ENCODE measurements at regions not wholly inside any gene's neighbourhood (a gene's known extent, or its start where the extent isn't known, plus 50 kb on each side); places are given as distances from the start of the nearest gene placed in this dataset.

DNA sequence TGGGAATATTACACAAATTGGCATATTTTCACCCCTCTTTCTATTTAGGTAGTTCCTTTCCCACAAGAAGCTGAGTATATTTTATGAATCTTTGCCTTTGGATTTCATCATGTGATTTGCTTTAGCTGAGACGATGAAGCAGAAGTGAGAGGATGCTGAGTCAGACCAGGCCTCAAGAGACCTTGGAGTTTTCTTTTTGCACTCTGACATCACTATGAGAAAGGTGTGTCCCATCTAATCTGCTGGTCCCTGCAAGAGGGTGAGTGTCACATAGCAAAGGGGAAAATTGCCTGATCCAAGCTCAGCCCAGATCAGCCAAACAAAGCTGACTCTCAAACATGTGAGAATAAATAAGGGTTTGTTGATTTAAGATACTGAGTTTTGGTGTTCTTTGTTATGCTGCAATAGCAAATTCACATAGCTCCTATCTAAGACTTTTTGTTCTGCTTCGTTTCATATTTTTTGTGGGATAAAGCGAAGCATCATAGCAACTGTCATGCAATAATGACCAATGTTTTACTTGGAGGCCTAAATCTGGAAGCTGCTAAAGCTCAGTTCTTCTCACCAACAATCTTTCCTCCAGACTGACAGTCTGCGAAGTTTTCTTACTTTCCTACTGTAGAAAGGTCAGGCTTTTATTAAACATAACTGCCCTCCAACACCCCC lies 176.9 kb downstream of the PDHA2 start:
- no peak for DNase-seq (ENCODE audit: low read depth)
- no peak overlapping the region for H3K4me3 ChIP-seq (ENCODE audit: low read length)
- TF ChIP-seq, protein P1, sequence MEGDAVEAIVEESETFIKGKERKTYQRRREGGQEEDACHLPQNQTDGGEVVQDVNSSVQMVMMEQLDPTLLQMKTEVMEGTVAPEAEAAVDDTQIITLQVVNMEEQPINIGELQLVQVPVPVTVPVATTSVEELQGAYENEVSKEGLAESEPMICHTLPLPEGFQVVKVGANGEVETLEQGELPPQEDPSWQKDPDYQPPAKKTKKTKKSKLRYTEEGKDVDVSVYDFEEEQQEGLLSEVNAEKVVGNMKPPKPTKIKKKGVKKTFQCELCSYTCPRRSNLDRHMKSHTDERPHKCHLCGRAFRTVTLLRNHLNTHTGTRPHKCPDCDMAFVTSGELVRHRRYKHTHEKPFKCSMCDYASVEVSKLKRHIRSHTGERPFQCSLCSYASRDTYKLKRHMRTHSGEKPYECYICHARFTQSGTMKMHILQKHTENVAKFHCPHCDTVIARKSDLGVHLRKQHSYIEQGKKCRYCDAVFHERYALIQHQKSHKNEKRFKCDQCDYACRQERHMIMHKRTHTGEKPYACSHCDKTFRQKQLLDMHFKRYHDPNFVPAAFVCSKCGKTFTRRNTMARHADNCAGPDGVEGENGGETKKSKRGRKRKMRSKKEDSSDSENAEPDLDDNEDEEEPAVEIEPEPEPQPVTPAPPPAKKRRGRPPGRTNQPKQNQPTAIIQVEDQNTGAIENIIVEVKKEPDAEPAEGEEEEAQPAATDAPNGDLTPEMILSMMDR (conservative IDR thresholded peaks at IDR 0.05; ENCODE audit: low read length): no peak

DNA sequence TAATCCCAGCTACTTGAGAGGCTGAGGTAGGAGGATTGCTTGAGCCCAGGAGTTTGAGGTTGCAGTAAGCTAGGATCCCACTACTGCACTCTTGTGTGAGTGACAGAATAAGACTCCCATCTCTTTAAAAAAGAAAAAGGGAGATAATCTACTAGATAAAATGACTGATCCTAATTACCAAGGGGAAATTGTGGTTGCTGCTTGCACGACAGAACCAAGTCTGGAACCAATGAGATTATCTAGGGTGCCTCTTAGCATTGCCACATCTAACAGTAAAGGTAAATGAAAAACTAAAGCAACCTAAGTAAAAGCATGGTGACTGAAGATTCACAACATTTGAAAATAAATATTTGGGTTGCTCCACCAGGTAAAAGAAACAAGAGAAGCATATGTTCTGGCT lies 185.1 kb downstream of the PDHA2 start:
- DNase-seq (ENCODE audit: low read depth): no peak
- H3K4me3 ChIP-seq (ENCODE audit: low read length): no peak overlapping the region

DNA sequence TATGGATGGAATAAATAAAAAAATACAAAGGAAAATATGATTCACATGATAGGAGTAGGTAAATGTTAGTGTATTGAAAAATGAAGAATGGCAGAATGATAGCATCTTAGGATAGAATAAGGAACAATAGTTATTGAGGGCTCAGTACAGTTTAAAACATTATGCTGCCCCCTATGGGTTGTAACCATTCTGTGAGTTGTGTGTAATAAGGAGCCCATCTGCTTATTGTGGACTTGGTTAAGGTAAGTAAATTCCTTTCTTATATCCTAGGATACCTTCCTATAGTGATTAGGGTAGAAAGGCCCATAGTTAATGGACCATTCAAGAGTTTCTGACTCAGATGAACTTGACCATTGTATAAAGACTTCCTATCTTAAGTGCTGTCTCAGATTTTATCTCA lies 195.8 kb downstream of the PDHA2 start:
- H3K4me3 ChIP-seq (ENCODE audit: low read length): no peak overlapping the region
- TF ChIP-seq, protein P1 (conservative IDR thresholded peaks at IDR 0.05; ENCODE audit: low read length): no peak
- no peak for DNase-seq (ENCODE audit: low read depth)

More for the DNA sequence above, 185.1 kb downstream of the PDHA2 start:
- TF ChIP-seq, protein P1 (conservative IDR thresholded peaks at IDR 0.05; ENCODE audit: low read length): no peak

DNA sequence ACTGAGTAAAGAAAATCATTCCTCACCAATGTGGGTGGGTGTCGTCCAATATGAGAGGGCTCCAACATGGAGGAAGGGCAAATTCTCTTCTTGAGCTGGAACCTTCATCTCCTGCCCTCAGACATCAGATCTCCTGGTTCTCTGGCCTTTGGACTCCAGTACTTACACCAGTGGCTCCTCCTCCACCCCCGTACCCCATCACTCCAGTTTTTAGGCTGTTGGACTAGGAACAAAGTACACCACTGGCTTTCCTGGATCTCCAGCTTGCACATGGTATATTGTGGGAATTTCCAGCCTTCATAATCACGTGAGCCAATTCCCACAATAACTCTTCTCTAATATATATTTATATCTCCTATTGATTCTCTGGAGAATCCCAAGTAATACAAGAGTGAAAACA lies 196.9 kb downstream of the PDHA2 start:
- TF ChIP-seq, protein P1 (conservative IDR thresholded peaks at IDR 0.05; ENCODE audit: low read length): no peak
- DNase-seq (ENCODE audit: low read depth): no peak
- no peak overlapping the region for H3K4me3 ChIP-seq (ENCODE audit: low read length)

DNA sequence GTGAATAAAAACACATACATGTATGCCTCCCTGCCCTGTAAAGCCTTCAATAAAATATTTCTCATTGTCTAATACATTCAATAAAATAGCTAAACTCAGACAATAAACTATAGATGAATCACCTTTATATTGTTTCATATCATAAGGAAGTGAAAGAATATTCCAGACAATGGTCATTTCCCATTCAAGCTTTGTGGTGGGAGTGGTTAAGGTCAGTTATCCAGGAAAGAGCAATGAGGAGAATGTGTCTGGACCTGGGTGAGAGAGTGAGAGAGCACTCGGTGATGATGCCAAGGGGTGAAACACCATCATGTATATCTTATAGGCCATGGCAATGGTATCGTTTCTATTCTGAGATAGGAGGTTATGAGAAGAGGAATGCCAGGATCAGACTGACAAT lies 197.8 kb downstream of the PDHA2 start:
- DNase-seq (ENCODE audit: low read depth): no peak
- TF ChIP-seq, protein P1 (conservative IDR thresholded peaks at IDR 0.05; ENCODE audit: low read length): no peak
- H3K4me3 ChIP-seq (ENCODE audit: low read length): no peak overlapping the region

DNA sequence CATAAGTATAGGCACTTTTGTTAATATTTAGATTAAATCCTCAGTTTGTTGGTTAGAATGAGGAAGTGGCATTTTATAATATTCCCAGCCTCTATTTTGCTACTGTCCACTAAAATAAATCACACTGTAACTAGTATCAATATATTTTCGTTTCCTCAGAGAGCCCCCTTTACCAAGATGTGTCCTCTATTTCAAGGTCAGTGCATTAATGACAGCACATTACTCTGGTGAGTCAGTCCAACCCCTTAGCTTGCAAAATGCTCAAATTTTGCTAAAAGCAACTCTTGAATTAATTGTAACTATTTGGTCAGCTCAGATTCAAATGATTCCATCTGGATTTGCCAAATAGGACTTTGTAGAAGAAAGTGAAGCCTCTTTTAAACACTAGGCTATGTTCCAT lies 199.3 kb downstream of the PDHA2 start:
- TF ChIP-seq, protein P1 (conservative IDR thresholded peaks at IDR 0.05; ENCODE audit: low read length): no peak

DNA sequence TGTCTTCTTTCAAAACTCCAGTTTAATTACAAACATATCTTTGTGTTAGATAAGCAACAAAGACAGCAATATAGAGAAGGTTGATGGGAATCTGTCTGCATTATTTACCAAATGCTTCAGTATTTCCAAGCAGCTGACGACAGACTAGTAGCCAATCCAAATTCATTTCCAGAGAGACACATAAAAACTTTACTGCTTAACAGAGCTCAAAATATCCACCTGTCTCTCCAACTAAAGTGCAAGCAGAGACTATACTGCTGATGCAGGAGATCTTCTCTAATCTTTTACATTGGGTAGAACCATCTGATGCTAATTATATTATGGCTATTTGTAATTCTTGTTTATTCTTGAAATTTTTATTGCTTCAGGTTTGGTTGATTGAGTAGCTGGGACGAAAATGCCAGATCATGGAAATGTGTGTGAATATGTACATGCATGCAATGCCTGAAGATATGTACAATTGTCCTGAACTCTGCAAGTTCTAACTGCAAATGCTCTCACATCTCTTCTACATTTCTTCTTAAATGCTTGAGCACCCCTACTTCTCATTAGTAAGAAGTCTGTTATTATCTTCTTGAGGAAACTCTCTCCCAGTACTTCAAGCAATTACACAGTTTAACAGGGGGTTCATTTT lies 200.0 kb downstream of the PDHA2 start:
- DNase-seq (ENCODE audit: low read depth): no peak
- TF ChIP-seq, protein P1 (conservative IDR thresholded peaks at IDR 0.05; ENCODE audit: low read length): no peak
- H3K4me3 ChIP-seq (ENCODE audit: low read length): no peak overlapping the region

More for the DNA sequence above, 199.3 kb downstream of the PDHA2 start:
- no peak overlapping the region for H3K4me3 ChIP-seq (ENCODE audit: low read length)
- DNase-seq (ENCODE audit: low read depth): no peak
